Stromal cell of bone marrow (primary cell): ENCODE measurements at regions not wholly inside any gene's neighbourhood (a gene's known extent, or its start where the extent isn't known, plus 50 kb on each side); places are given as distances from the start of the nearest gene placed in this dataset.

ENCODE experiments used
- DNase-seq: peaks from one replicate; pipeline ENCODE4 v3.0.0-alpha.2; 2012; ENCODE audit warnings: low read depth

DNA sequence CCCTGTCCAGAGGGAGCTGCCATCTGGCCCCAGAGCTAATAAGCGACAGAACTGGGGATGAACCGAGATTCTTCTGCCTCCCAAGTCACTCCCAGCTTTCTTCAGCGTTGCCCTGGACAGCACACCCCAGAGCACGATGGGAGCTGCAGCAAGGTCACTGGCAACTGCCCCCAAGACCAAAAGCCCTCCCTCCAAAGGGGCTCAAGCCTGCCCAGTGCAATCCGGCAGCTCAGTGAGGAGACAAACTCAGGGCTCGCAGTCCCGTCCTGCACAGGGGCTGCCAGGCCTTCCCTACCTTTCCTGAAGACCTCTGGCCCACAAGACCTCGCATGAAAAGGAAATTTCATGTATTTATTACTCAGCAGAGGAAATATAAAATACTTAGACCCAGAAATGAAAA, 174.8 kb downstream of the BCOR start:
- no peak for DNase-seq

DNA sequence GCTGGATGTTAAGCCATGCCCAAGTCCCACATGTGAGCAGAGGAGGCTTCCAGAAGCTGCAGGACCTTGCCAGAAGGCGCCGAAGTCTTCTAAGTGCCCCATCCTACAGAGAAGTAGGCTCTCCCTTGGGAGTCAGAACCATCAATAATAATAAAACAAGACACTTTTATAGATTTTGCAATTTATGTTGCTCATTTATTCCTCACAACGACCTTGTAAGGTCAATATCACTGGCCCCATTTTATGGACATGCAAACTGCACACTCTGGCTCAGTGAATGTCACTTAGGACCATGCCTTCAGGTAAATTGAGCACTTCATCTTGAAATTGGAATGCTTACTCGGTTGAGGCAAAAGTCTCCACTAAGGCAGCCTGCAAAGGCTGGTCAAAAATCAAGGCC, 170.4 kb downstream of the BCOR start:
- no peak for DNase-seq

- no peak for DNase-seq
Measured at GRCh38 chrX:39928704-39929378, 168.9 kb downstream of the BCOR start.

DNA sequence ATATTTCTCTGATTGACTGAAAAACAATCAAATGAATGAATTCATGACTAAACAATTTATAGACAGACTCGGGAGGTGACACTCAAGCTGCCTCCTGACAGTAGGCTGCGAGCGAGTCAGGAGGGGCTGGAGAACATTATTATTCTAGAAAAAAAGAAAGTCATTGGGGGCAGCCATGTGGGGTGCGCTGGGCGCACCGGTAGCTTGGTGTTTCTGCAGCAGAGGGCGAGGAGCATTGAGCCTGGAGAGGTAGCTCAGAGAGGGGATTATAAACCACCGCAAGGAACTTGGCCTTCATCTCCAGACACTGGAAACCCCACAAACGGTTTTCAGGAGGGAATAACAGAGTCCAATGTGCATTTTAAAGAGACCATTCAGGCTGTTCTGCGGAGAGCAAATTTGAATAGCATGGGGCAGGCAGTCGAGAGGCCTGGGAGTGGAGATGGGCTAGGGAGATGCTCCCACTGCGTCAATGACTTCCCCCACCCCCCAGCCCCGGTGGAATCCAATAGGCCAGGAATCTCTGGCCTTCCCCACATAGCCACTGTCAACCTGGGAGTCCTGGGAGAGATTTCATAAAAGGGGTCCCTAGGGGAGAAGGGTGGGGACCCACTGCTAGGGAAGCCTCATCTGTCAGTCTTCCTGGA, 168.3 kb downstream of the BCOR start:
- DNase-seq, result no peak

- no peak for DNase-seq
Measured at GRCh38 chrX:39930786-39931528, 166.8 kb downstream of the BCOR start.

GRCh38 chrX:39931529-39932282, 166.1 kb downstream of the BCOR start:
- DNase-seq, result no peak

- no peak for DNase-seq
Measured at GRCh38 chrX:39935411-39936064, 162.2 kb downstream of the BCOR start.

DNA sequence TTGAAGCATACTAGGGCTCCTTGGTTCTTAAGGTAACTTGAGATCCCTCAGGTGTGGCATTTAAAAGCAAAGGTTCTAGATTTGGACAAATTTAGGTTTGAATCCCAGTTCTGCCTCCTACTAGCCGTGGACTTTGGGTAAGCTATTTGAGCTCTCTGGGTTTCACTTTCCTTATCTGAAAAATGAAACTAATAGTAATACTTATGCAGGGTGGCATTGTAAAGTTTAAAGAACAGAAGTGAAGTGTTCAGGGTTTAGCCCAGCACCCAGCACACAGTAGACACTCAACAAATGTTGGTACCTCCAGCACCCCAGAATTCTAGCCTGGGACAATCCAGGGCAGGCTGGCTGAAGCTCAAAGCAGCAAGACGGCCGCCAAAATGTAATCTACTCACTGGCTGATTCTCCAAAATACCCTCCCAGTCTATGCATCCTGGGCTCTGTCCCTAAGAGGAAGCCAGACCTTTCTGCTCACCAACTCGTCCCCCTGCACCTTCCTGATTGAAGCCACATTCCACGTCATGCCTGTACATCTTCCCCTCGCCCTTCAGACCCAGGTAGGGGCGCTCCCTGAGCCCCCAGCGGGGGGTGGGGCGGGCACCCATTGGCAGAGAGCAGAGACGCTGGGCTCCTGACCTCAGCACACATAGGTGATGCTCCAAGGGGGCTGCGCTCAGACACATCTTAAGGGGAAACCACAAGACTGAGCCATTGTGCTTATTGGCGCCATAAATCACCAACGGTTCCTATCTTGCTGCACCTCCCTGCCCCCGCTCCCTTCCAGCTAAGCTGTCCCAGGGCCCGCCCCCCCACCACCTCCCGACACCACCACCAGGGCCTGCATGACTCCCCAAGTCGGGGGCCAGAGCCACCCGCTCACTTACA, 160.6 kb downstream of the BCOR start:
- DNase-seq, result no peak

DNA sequence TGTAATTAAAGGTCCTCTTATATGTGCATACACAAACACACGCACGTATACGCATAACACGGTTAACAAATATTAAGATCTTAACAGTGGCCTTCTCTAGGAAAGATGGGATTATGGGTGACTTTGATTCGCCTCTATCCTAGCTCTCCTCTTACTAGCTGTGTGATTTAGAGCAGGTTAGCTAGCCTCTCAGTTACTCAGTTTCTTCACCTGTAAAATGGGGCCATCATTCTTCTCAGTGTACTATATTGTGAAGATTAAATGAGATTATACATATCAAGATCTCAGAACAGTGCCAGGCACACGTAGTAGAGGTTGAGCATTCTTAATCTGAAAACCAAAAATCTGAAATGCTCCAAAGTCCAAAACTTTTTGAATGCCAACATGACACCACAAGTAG, 159.3 kb downstream of the BCOR start:
- DNase-seq, result no peak

- DNase-seq, result no peak
Measured at GRCh38 chrX:39939678-39940077, 158.1 kb downstream of the BCOR start.

DNA sequence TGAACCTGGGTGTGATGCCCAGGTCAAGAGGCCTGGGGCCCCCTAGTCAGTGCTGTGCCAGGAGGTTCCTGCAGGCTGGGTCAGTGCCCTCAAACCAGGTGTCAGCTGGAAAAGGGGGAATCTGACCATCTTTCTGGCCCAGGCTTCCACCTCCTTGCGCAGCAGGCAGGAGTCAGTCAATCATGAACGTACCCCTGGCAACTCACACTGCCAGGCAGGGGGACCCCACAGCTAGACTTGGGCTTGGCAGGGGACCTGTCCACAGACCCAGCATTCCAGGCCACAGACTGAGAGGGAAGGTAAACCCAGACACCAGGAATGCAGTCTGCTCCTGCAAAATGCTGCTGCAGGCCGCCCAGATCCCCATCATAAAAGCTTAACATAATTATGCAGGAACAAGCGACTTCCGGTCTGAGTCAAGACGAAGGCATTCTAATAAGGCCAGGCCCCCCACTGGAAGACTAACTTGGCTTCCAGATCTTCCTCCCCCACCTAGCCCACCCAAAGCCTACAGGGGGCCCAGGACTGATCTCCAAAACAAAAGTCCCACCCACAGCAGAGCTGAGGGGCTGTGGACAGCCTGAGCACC, 156.3 kb downstream of the BCOR start:
- no peak for DNase-seq

GRCh38 chrX:39944416-39944815, 153.3 kb downstream of the BCOR start:
- DNase-seq, result no peak

GRCh38 chrX:39945709-39946108, 152.0 kb downstream of the BCOR start:
- no peak for DNase-seq

DNA sequence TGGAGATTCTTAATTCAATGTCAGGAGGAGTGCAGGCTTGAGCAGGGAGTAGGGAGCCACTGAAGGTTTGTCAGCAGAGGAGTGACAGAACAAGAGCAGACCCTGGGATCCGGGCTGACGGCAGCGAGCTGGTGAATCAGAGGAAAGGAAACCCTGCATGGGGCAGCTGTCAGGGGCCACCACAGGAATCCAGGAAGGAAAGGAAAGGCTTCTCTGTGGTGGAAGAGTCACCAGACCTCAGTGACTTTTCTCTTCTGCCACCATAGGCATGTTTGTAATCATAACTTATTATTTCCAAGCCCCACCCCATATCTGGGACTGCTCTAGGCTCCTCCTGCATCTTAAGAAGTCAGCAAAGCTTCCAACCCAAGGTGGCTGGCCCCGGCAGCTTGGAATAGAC, 150.9 kb downstream of the BCOR start:
- DNase-seq, result peak; percentile 38

DNA sequence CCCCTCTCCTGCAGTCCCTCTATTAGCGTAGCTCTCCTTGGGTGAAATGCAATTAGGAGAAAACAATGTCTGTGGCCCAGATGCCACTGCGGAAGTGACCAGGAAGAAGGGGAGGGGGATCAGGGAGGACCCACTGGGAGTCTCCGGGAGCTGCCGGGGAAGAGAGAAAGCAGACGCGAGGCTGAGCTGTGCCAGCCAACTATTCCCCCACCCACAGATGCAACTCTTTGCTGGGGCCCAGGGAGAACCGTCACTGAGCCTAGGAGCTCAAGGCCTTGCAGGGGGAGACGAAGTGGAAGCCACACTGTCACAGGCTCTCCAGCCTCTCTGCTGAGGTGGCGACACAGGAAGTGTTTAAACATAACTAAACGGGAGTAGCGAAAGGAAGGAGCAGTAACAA, 149.2 kb downstream of the BCOR start:
- DNase-seq, result no peak

- no peak for DNase-seq
Measured at GRCh38 chrX:39950018-39950688, 147.6 kb downstream of the BCOR start.

DNA sequence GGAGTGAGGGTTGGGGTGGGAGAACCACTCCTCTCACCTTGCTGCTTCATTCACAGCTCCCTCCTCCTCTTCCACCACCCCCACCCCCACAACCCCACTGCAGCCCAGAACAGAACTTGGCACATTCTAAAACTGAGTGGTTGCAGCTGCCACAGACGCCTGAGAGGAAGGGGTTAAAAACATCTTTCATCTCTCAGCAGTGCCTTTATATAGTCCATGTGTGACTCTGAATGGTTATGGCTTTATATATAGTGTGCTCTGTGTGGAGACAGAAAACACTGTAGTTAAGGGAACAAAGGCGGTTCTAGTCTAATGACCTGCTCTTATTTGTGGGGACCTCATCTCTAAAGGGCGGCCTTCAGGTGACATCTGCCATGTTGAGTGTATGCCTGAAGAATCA, 144.8 kb downstream of the BCOR start:
- no peak for DNase-seq

DNA sequence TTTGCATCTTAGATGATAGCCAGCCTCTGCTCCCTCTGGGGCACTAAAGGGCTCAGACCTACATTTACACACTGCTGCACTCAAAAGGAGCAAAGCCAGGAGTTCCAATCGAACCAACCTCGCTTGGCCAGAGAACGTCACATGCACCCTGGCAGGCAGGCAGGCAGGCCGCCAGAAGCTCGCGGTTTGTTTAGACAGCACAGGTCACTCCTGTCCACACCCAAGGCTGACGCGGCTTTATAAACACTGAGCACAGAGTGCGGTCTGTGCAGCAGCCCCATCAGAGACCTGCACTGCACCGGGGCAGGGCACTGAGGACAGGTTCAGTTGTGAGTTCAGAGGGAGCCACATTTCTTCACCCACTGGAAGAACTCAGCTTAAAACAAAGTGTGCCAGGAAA, 143.9 kb downstream of the BCOR start:
- DNase-seq, result peak; percentile 39

DNA sequence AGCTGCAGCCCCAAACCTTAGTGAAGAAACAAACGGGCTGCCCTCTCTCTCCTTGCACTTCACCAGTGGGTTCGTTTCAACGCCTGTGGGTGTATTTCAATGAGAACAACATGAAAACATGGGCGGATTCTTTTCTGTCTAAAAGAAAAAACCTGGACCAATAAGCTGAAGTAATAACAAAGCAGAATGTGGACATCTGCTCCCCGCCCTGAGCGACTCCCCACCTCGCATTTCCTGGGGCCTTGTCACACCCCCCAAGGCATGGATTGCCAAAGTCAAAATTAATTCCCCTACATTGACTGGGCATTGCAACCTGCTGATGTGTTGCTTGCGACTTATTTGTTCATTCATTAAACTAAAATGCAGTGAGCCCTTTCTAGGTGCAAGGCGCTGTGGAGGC, 142.9 kb downstream of the BCOR start:
- no peak for DNase-seq

DNA sequence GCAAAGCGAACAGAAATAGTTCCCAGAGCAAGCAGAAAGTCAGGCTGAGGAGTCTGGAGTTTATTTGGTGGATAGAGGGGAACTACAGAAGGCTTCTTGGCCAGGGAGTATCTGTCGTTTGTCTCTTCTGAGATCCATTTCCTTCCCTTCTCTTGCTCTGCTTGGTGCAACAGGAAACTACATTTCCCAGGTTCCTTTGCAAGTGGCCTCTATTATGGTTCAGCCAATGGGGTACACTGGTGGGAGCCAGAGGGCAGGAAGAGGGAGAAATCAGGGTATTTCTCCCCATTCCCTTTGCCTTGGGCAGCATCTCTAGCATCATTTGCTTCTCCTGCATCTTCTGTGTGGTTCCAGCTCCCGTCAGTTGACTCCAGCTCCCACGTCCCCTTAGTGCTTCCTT, 142.1 kb downstream of the BCOR start:
- DNase-seq, result no peak
